ENCODE measurements at regions not wholly inside any gene's neighbourhood (a gene's known extent, or its start where the extent isn't known, plus 50 kb on each side); places are given as distances from the start of the nearest gene placed in this dataset.

GRCh38 chr15:79194386-79194785 is 88.1 kb upstream of the ANKRD34C start:
- TF ChIP-seq CTCF (IDR thresholded peaks at IDR 0.05): no peak
- TF ChIP-seq ZFX (IDR thresholded peaks at IDR 0.05; ENCODE audit: borderline replicate concordance): no peak

Measured in 22Rv1 (cell line).